ENCODE measurements at regions not wholly inside any gene's neighbourhood (a gene's known extent, or its start where the extent isn't known, plus 50 kb on each side); places are given as distances from the start of the nearest gene placed in this dataset.

GRCh38 chr13:44757671-44758070 is 181.5 kb upstream of the TSC22D1 start:
- TF ChIP-seq CTCF (IDR thresholded peaks at IDR 0.05; ENCODE audit: poor library complexity): no peak
- TF ChIP-seq EZH2 (IDR thresholded peaks at IDR 0.05; ENCODE audit: borderline replicate concordance): no peak
